ENCODE measurements at regions not wholly inside any gene's neighbourhood (a gene's known extent, or its start where the extent isn't known, plus 50 kb on each side); places are given as distances from the start of the nearest gene placed in this dataset.

DNA sequence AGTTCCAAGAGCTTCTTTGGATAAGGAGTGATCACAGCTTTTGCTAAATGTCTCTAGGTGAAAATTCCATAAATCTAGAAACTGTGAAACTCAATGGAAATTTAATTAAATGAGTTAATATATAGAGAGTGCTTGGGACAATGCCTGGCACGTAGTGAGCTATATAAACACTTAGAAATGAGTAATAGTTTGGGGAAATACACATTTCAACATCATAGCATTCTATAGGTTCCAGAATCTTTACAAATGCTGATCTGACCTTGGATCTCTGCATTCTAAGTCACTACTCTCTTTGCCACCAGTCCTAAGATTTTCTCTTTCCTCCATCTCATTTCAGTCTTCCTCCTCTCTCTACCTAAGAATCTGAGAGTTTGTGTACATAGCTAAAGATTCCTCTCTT lies 175.6 kb downstream of the SOX9 start:
- Histone ChIP-seq H3K9ac (ENCODE audit: low read depth in 1 of 2, low read length in 2 of 2) (no peak overlapping the region), H3K4me3 (ENCODE audit: low read depth in 1 of 3, low read length in 3 of 3) (no peak overlapping the region), H3K4me1 (ENCODE audit: control insufficient read depth in 4 of 4, insufficient read depth in 4 of 4, low read length in 3 of 4) (no peaks in the 10 kb centered on the region), H3K9me3 (ENCODE audit: control insufficient read depth in 4 of 4, low read length in 3 of 4) (no peaks in the 10 kb centered on the region), H3K27ac (ENCODE audit: low read depth in 1 of 2, low read length in 2 of 2) (no peak overlapping the region), H3K27me3 (ENCODE audit: control insufficient read depth in 4 of 4, insufficient read depth in 4 of 4, low read length in 3 of 4) (peaks cover 0 to 8% (median 4%) of the 10 kb centered on the region in 4 donors), H3K36me3 (ENCODE audit: control insufficient read depth in 4 of 4, insufficient read depth in 3 of 4, low read depth in 1 of 4, low read length in 3 of 4) (no peaks in the 10 kb centered on the region)
- TF ChIP-seq, protein P1, sequence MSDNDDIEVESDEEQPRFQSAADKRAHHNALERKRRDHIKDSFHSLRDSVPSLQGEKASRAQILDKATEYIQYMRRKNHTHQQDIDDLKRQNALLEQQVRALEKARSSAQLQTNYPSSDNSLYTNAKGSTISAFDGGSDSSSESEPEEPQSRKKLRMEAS (IDR thresholded peaks at IDR 0.05), result no peak
- TF ChIP-seq GABPA (IDR thresholded peaks at IDR 0.05 in 1 of 2, conservative IDR thresholded peaks at IDR 0.05 in 1 of 2), result no peak
- TF ChIP-seq EGR1 (IDR thresholded peaks at IDR 0.05; ENCODE audit: low read depth in 2 of 2), result no peak
- TF ChIP-seq FOXA2 (IDR thresholded peaks at IDR 0.05), result no peak
- TF ChIP-seq, protein P2, sequence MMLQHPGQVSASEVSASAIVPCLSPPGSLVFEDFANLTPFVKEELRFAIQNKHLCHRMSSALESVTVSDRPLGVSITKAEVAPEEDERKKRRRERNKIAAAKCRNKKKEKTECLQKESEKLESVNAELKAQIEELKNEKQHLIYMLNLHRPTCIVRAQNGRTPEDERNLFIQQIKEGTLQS (IDR thresholded peaks at IDR 0.05), result no peak
- TF ChIP-seq JUND (IDR thresholded peaks at IDR 0.05), result no peak
- no peak for TF ChIP-seq NR2F2 (IDR thresholded peaks at IDR 0.05)
- TF ChIP-seq HNF4A (conservative IDR thresholded peaks at IDR 0.05), result no peak
- no peak for TF ChIP-seq RXRA (IDR thresholded peaks at IDR 0.05)
- no peak for TF ChIP-seq FOXA1 (IDR thresholded peaks at IDR 0.05)
- TF ChIP-seq RAD21 (IDR thresholded peaks at IDR 0.05), result no peak
- TF ChIP-seq SP1 (IDR thresholded peaks at IDR 0.05), result no peak
- TF ChIP-seq, protein P3, sequence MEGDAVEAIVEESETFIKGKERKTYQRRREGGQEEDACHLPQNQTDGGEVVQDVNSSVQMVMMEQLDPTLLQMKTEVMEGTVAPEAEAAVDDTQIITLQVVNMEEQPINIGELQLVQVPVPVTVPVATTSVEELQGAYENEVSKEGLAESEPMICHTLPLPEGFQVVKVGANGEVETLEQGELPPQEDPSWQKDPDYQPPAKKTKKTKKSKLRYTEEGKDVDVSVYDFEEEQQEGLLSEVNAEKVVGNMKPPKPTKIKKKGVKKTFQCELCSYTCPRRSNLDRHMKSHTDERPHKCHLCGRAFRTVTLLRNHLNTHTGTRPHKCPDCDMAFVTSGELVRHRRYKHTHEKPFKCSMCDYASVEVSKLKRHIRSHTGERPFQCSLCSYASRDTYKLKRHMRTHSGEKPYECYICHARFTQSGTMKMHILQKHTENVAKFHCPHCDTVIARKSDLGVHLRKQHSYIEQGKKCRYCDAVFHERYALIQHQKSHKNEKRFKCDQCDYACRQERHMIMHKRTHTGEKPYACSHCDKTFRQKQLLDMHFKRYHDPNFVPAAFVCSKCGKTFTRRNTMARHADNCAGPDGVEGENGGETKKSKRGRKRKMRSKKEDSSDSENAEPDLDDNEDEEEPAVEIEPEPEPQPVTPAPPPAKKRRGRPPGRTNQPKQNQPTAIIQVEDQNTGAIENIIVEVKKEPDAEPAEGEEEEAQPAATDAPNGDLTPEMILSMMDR (IDR thresholded peaks at IDR 0.05; ENCODE audit: low read depth, low read length, missing input control), result no peak
- TF ChIP-seq, protein P4, sequence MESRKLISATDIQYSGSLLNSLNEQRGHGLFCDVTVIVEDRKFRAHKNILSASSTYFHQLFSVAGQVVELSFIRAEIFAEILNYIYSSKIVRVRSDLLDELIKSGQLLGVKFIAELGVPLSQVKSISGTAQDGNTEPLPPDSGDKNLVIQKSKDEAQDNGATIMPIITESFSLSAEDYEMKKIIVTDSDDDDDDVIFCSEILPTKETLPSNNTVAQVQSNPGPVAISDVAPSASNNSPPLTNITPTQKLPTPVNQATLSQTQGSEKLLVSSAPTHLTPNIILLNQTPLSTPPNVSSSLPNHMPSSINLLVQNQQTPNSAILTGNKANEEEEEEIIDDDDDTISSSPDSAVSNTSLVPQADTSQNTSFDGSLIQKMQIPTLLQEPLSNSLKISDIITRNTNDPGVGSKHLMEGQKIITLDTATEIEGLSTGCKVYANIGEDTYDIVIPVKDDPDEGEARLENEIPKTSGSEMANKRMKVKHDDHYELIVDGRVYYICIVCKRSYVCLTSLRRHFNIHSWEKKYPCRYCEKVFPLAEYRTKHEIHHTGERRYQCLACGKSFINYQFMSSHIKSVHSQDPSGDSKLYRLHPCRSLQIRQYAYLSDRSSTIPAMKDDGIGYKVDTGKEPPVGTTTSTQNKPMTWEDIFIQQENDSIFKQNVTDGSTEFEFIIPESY (IDR thresholded peaks at IDR 0.05), result no peak
- DNase-seq (ENCODE audit: low spot score), result no peak
- WGBS, result 44% methylated on average over 1 of the region's 1 CpG

DNA sequence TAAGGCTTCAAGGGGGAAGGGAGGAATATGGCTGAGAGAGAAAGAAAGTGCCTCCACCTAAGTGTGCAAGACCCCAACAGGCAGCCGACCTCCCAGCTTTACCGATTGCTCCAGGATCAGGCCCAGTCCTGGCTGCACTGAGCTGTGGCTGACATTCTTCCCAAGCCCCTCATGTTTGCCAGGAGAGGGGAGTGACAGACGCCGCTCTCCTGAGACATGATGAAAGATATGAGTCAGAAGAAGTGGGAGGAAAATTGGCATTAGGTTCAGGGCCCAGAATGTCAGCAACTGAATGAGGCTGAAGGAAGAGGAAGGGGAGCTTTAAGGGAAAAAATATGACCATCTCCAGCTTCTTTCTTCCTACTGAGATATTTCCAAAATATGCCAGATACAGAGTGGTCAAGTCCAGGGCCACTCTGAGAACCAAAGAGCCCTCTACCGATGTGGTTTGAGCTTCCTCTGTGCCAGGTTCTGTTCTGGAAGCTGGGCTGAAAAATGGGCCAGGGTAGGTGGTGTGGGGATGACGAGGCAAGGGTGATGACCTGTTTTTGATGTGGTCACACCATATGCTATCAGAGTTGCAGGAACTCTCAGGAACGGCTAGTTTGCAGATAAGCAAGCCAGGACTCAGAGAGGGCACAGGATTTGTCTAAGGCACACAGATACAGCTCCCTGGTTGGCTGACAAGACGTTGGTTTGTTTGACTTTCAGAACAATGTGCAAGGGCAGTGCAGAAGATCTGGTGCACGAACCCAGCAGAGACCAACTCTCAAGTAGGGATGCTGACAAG lies 176.7 kb downstream of the SOX9 start:
- Histone ChIP-seq H3K9ac (ENCODE audit: low read depth in 1 of 2, low read length in 2 of 2) (no peak overlapping the region), H3K4me1 (ENCODE audit: control insufficient read depth in 4 of 4, insufficient read depth in 4 of 4, low read length in 3 of 4) (no peaks in the 10 kb centered on the region), H3K4me3 (ENCODE audit: low read depth in 1 of 3, low read length in 3 of 3) (no peak overlapping the region), H3K9me3 (ENCODE audit: control insufficient read depth in 4 of 4, low read length in 3 of 4) (no peaks in the 10 kb centered on the region), H3K27me3 (ENCODE audit: control insufficient read depth in 4 of 4, insufficient read depth in 4 of 4, low read length in 3 of 4) (peaks cover 0 to 8% (median 4%) of the 10 kb centered on the region in 4 donors), H3K27ac (ENCODE audit: low read depth in 1 of 2, low read length in 2 of 2) (no peak overlapping the region), H3K36me3 (ENCODE audit: control insufficient read depth in 4 of 4, insufficient read depth in 3 of 4, low read depth in 1 of 4, low read length in 3 of 4) (no peaks in the 10 kb centered on the region)
- TF ChIP-seq, protein P2 (IDR thresholded peaks at IDR 0.05), result no peak
- WGBS, result 48% methylated on average over 9 of the region's 9 CpGs
- DNase-seq (ENCODE audit: low spot score), result no peak

Measured in liver (tissue), 8 donors.